Forelimb muscle (tissue), 1 donor: ENCODE measurements at regions not wholly inside any gene's neighbourhood (a gene's known extent, or its start where the extent isn't known, plus 50 kb on each side); places are given as distances from the start of the nearest gene placed in this dataset.

Experiments
- DNase-seq: peaks from one replicate; pipeline ENCODE4 v3.0.0-alpha.2; 2013; ENCODE audit warnings: low read depth

DNA sequence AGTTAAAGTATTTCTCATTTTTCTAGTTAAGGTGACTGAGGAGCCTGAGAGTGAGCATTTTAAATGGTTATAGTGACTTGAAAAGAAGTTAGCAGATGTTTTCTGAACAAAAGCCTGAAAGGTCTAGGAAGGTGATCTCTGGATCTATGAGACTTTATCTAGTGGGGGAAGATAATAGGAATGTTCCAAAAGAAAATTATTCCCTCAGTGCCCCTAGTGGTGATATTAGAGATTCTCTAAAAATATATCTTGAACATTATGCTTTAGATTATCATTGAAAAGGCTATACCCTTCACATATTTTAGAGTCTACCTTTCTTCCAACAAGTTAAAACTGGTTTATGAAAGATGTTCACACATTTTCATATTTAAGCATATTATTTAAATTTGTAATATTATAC lies 69.0 kb upstream of the SPANXN1 start:
- no peak for DNase-seq

GRCh38 chrX:145190801-145191389 lies 56.4 kb upstream of the SPANXN1 start:
- peak; percentile 2 for DNase-seq
